Activated T-helper 17 cell treated with anti-CD3 and anti-CD28 coated beads, Interleukin-2, amount 50 U/mL, for 72 hours (primary cell): ENCODE measurements at regions not wholly inside any gene's neighbourhood (a gene's known extent, or its start where the extent isn't known, plus 50 kb on each side); places are given as distances from the start of the nearest gene placed in this dataset.
A peak's percentile ranks its signal among the peaks of the same experiment; 100 is the strongest.

Experiments used
- ATAC-seq: fragments of 150-1000 bp; cut with Tn5 transposase; replicated peaks from 2 replicates; pipeline ENCODE4 v1.10.0; 2021; ENCODE audit warnings: mild to moderate bottlenecking, moderate library complexity
- H3K27ac Mint-ChIP-seq: one replicate; pipeline ENCODE4 v1.8.0; 2022; ENCODE audit warnings: mixed read lengths
- H3K27me3 Mint-ChIP-seq: one replicate; pipeline ENCODE4 v1.8.0; 2022; ENCODE audit warnings: mixed read lengths
- H3K36me3 Mint-ChIP-seq: one replicate; pipeline ENCODE4 v1.8.0; 2022; ENCODE audit warnings: low read depth, mild to moderate bottlenecking, mixed read lengths
- H3K4me1 Mint-ChIP-seq: one replicate; pipeline ENCODE4 v1.8.0; 2022; ENCODE audit warnings: mixed read lengths
- H3K4me3 Mint-ChIP-seq: one replicate; pipeline ENCODE4 v1.8.0; 2022; ENCODE audit warnings: mild to moderate bottlenecking, mixed read lengths
- H3K9me3 Mint-ChIP-seq: one replicate; pipeline ENCODE4 v1.8.0; 2022; ENCODE audit warnings: mixed read lengths

DNA sequence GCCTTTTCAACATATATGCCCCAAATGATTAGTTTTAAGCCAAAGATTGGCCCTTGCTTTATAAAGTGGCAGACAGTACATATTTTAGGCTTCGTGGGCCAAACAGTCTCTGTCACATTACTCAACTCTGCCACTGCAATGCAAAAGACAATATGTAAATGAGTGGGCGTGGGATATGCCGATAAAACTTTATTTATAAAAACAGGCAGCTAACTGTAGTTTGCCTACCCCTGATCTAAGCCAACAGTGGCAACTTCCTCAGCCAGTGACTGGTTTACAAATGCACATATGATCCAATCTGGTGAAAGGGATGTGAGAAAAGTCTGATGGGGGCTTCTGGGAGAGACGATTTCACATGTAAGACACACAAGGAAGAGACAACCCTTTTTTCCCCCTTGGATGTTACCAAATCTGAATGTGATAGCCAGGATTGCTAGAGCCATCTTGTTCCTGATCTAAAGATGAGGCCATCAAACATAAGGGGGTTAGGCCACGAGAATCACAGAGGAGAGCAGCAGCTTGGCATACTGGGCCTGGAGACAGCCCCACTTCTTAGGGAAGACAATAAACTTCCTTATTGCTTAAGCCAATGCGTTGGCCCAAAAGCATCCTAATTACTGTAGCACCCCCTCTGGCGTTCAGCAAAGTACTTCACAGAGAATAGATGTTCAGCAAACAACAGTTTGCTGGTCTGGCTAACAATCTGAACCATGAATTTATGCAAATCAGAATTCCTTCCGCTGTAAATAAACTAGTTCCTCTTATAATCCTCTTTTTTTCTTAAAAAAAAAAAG, 75.2 kb upstream of the TMCC3 start:
- ATAC-seq, result no peak
- H3K4me3 Mint-ChIP-seq, result no peak overlapping the region
- peaks cover 18% of the 10 kb centered on the region for H3K27me3 Mint-ChIP-seq
- peaks cover 4% of the 10 kb centered on the region for H3K9me3 Mint-ChIP-seq
- no peak overlapping the region for H3K27ac Mint-ChIP-seq
- no peaks in the 10 kb centered on the region for H3K4me1 Mint-ChIP-seq
- H3K36me3 Mint-ChIP-seq, result no peaks in the 10 kb centered on the region

GRCh38 chr12:94722664-94723063, 72.3 kb upstream of the TMCC3 start:
- Mint-ChIP-seq H3K4me3 (no peak overlapping the region), H3K4me1 (no peaks in the 10 kb centered on the region), H3K27ac (no peak overlapping the region), H3K27me3 (peaks cover 16% of the 10 kb centered on the region), H3K9me3 (no peaks in the 10 kb centered on the region), H3K36me3 (no peaks in the 10 kb centered on the region)
- ATAC-seq, result no peak

- Mint-ChIP-seq H3K36me3 (no peaks in the 10 kb centered on the region), H3K27me3 (peaks cover 4% of the 10 kb centered on the region), H3K4me3 (no peak overlapping the region), H3K27ac (no peak overlapping the region), H3K9me3 (no peaks in the 10 kb centered on the region), H3K4me1 (no peaks in the 10 kb centered on the region)
- no peak for ATAC-seq
Observed at GRCh38 chr12:94721173-94721572, 70.8 kb upstream of the TMCC3 start.

DNA sequence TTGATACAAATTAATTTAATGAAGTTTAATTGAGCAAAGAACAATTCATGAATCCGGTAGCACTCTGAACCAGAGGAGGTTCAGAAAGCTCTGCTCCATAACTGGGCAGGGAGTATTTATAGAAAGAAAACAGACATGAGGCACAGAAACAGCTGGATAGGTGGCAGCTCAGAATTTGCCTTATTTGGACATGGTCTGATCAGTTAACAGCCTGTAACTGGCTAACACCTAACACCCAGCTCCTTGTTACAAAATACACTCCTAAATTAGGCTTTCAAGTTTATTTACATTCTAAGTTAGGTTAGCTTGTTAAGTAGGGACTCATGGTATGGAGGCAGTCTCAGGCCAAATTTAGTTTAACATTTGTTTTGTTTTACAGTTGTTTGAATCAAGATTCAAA, 67.8 kb upstream of the TMCC3 start:
- Mint-ChIP-seq H3K27ac (no peak overlapping the region), H3K27me3 (peaks cover 4% of the 10 kb centered on the region), H3K36me3 (no peaks in the 10 kb centered on the region), H3K4me3 (no peak overlapping the region), H3K9me3 (no peaks in the 10 kb centered on the region), H3K4me1 (no peaks in the 10 kb centered on the region)
- ATAC-seq, result no peak

DNA sequence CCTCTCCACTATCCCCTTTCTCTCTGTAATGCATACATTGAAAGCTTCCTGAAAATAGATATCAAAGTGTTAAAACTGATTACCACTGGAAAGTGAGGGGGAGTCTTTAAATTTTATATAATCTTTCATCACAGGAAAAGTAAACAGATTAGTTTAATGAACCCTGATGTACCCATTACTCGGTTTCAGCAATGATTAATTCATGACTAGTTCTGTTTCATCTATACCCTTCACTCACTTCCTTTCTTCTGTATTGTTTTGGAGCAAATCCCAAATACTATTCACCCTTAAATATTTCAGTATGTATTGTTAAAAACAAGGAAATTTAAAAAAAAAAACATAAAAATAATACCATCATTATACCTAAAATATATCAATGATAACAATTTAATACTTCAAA, 67.3 kb upstream of the TMCC3 start:
- Mint-ChIP-seq H3K27ac (no peak overlapping the region), H3K36me3 (no peaks in the 10 kb centered on the region), H3K4me1 (no peaks in the 10 kb centered on the region), H3K27me3 (peaks cover 4% of the 10 kb centered on the region), H3K9me3 (no peaks in the 10 kb centered on the region), H3K4me3 (no peak overlapping the region)
- ATAC-seq, result no peak

GRCh38 chr12:94717108-94717507, 66.8 kb upstream of the TMCC3 start:
- H3K27me3 Mint-ChIP-seq, result peaks cover 4% of the 10 kb centered on the region
- no peak overlapping the region for H3K4me3 Mint-ChIP-seq

GRCh38 chr12:94716339-94716738, 66.0 kb upstream of the TMCC3 start:
- no peaks in the 10 kb centered on the region for H3K4me1 Mint-ChIP-seq
- no peak overlapping the region for H3K4me3 Mint-ChIP-seq
- ATAC-seq, result no peak
- no peak overlapping the region for H3K27ac Mint-ChIP-seq
- H3K36me3 Mint-ChIP-seq, result no peaks in the 10 kb centered on the region
- H3K9me3 Mint-ChIP-seq, result no peaks in the 10 kb centered on the region
- peaks cover 4% of the 10 kb centered on the region for H3K27me3 Mint-ChIP-seq

More at GRCh38 chr12:94717108-94717507, 66.8 kb upstream of the TMCC3 start:
- H3K36me3 Mint-ChIP-seq, result no peaks in the 10 kb centered on the region
- H3K9me3 Mint-ChIP-seq, result no peaks in the 10 kb centered on the region
- no peaks in the 10 kb centered on the region for H3K4me1 Mint-ChIP-seq
- H3K27ac Mint-ChIP-seq, result no peak overlapping the region
- no peak for ATAC-seq

- ATAC-seq, result peak; percentile 79
- H3K4me3 Mint-ChIP-seq, result no peak overlapping the region
- H3K4me1 Mint-ChIP-seq, result no peaks in the 10 kb centered on the region
- H3K27me3 Mint-ChIP-seq, result peaks cover 4% of the 10 kb centered on the region
- H3K36me3 Mint-ChIP-seq, result no peaks in the 10 kb centered on the region
- no peak overlapping the region for H3K27ac Mint-ChIP-seq
- H3K9me3 Mint-ChIP-seq, result no peaks in the 10 kb centered on the region
Observed at GRCh38 chr12:94714378-94715114, 64.2 kb upstream of the TMCC3 start.

DNA sequence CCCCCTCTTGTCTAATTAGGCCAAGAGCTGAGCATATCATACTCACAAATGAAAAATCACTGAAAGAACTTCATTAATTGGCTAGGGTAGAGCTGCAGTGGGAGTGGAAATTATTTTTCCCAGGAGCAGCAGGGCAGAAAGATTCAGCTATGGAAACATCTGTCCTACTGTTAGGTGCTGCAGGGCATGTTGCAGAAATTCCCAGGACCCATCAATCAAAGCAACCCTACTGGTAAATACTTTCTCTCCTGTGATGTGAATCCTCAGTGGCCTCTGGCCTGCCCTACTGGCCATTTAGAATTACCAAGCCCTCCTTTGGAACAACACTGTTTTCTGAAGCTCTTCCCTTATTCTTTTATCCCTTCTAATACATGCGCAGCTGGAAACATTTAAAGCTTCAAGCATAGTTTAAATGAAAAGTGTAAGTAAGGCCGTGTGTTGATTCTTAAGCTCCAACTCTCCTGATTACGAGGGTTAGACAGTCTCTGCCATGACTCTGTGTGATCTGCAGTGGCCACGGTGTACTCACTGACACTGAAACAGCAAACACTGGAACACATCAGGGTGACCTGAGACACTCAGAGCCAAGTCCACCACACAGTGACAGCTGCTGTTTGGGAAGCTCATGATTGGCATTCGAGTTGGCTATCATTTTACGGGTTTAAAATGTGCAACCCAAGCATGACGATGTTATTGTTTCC, 62.6 kb upstream of the TMCC3 start:
- Mint-ChIP-seq H3K27me3 (no peaks in the 10 kb centered on the region), H3K4me3 (no peak overlapping the region), H3K9me3 (no peaks in the 10 kb centered on the region), H3K36me3 (no peaks in the 10 kb centered on the region), H3K4me1 (no peaks in the 10 kb centered on the region), H3K27ac (no peak overlapping the region)
- ATAC-seq, result no peak

DNA sequence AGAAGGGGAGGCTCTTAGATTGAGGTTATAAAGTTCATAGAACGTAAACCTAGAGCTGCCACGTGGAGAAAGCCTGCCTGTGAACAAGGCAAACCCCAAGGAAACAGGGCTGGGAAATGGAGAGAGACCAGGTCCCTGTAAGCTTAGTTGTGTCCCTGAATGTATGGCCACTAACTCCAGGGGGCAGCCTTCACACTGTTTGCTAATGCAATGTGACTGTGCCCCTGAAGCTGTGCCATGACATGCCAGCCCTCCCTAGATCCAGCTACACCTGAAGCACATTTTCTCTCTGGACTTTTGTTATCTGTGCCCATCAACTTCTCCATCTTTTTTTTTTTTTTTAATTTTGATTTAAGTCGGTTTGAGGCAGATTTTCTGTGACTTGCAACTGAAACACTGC, 60.6 kb upstream of the TMCC3 start:
- no peaks in the 10 kb centered on the region for H3K36me3 Mint-ChIP-seq
- no peaks in the 10 kb centered on the region for H3K27me3 Mint-ChIP-seq
- H3K9me3 Mint-ChIP-seq, result no peaks in the 10 kb centered on the region
- no peaks in the 10 kb centered on the region for H3K4me1 Mint-ChIP-seq
- no peak overlapping the region for H3K27ac Mint-ChIP-seq
- ATAC-seq, result peak; percentile 19
- no peak overlapping the region for H3K4me3 Mint-ChIP-seq

- Mint-ChIP-seq H3K4me1 (no peaks in the 10 kb centered on the region), H3K27ac (no peak overlapping the region), H3K9me3 (no peaks in the 10 kb centered on the region), H3K27me3 (no peaks in the 10 kb centered on the region), H3K4me3 (no peak overlapping the region), H3K36me3 (no peaks in the 10 kb centered on the region)
- ATAC-seq, result no peak
Observed at GRCh38 chr12:94707892-94708291, 57.5 kb upstream of the TMCC3 start.

DNA sequence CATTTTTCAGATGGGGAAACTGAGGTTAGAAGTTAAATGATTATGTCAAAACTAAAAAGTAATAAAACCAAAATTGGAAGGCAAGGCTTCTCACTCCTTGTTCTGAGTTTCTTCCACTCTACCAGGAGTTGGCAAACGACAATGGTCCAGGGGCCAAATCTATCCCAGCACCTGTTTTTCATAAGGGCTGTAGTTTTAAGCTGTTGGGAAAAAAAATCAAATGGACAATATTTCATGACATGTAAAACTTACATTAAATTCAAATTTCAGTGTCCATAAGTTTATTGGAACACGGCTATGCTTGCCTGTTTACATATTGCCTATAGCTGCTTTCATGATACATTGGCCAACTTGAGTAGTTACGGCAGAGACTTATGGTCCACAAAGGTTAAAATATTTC, 56.7 kb upstream of the TMCC3 start:
- no peak overlapping the region for H3K27ac Mint-ChIP-seq
- no peak for ATAC-seq
- no peaks in the 10 kb centered on the region for H3K4me1 Mint-ChIP-seq
- H3K9me3 Mint-ChIP-seq, result no peaks in the 10 kb centered on the region
- peaks cover 1% of the 10 kb centered on the region for H3K27me3 Mint-ChIP-seq
- no peak overlapping the region for H3K4me3 Mint-ChIP-seq
- H3K36me3 Mint-ChIP-seq, result no peaks in the 10 kb centered on the region

- ATAC-seq, result peak; percentile 95
- no peaks in the 10 kb centered on the region for H3K4me1 Mint-ChIP-seq
- no peak overlapping the region for H3K27ac Mint-ChIP-seq
- H3K4me3 Mint-ChIP-seq, result no peak overlapping the region
- no peaks in the 10 kb centered on the region for H3K36me3 Mint-ChIP-seq
- peaks cover 6% of the 10 kb centered on the region for H3K27me3 Mint-ChIP-seq
- no peaks in the 10 kb centered on the region for H3K9me3 Mint-ChIP-seq
Observed at GRCh38 chr12:94706250-94706661, 55.9 kb upstream of the TMCC3 start.

DNA sequence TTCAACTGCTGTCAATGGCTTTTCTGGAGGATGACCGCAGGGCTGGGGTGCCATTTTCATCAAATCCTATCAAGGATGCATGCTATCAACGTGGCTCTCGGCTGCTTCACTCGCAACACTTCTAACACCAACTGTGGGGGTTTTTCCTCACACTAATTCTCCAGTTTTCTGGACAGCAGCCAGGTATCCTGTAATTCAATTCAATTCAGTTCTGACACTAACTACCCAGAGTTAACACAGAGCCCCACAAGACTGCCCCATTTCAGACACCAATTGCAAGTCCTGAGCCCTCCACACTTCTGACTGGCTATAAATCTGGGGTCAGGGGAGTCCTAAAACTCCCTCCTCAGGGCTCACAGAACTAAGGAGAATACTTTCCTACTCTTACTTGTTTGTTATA, 55.3 kb upstream of the TMCC3 start:
- Mint-ChIP-seq H3K36me3 (no peaks in the 10 kb centered on the region), H3K4me1 (no peaks in the 10 kb centered on the region), H3K27me3 (peaks cover 7% of the 10 kb centered on the region), H3K4me3 (no peak overlapping the region), H3K9me3 (no peaks in the 10 kb centered on the region), H3K27ac (no peak overlapping the region)
- ATAC-seq, result no peak
